ENCODE measurements at regions not wholly inside any gene's neighbourhood (a gene's known extent, or its start where the extent isn't known, plus 50 kb on each side); places are given as distances from the start of the nearest gene placed in this dataset.

GRCh38 chr2:12877761-12878160 is 161.0 kb downstream of the TRIB2 start:
- TF ChIP-seq, protein P1, sequence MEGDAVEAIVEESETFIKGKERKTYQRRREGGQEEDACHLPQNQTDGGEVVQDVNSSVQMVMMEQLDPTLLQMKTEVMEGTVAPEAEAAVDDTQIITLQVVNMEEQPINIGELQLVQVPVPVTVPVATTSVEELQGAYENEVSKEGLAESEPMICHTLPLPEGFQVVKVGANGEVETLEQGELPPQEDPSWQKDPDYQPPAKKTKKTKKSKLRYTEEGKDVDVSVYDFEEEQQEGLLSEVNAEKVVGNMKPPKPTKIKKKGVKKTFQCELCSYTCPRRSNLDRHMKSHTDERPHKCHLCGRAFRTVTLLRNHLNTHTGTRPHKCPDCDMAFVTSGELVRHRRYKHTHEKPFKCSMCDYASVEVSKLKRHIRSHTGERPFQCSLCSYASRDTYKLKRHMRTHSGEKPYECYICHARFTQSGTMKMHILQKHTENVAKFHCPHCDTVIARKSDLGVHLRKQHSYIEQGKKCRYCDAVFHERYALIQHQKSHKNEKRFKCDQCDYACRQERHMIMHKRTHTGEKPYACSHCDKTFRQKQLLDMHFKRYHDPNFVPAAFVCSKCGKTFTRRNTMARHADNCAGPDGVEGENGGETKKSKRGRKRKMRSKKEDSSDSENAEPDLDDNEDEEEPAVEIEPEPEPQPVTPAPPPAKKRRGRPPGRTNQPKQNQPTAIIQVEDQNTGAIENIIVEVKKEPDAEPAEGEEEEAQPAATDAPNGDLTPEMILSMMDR (conservative IDR thresholded peaks at IDR 0.05; ENCODE audit: low read depth): no peak

GRCh38 chr2:12879649-12880048 is 162.9 kb downstream of the TRIB2 start:
- H3K27ac ChIP-seq: no peak overlapping the region
- no peak for DNase-seq (ENCODE audit: low spot score)
- TF ChIP-seq, protein P1 (conservative IDR thresholded peaks at IDR 0.05; ENCODE audit: low read depth): no peak
- ChIA-PET CTCF (no interaction called here), POLR2A (ENCODE audit: low non-redundant PET) (no interaction called here)

More at GRCh38 chr2:12877761-12878160, 161.0 kb downstream of the TRIB2 start:
- no peak overlapping the region for H3K27ac ChIP-seq
- ChIA-PET CTCF (no interaction called here), POLR2A (ENCODE audit: low non-redundant PET) (no interaction called here)
- no peak for DNase-seq (ENCODE audit: low spot score)

GRCh38 chr2:12881952-12882351 is 165.2 kb downstream of the TRIB2 start:
- ChIA-PET CTCF (no interaction called here), POLR2A (ENCODE audit: low non-redundant PET) (no interaction called here)
- TF ChIP-seq, protein P1 (conservative IDR thresholded peaks at IDR 0.05; ENCODE audit: low read depth): no peak
- DNase-seq (ENCODE audit: low spot score): no peak
- H3K27ac ChIP-seq: no peak overlapping the region

DNA sequence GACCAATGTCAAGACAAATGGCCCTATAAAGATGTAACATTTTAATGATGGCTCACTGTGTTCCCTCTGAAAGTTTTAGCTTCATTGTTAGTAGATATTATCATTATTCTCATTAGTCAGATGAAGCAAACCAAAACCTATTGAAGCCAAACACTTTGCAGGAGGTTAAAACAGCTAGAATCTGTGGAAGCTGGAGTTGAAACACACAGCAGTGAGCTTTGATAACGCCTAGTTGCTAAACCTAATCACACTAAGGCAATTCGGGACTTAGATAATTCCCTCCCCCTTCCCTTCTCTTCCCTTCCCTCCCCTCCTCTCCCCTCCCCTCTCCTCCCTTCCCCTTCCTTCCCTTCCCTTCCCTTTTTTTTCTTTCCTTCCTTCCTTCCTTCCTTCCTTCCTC is 165.7 kb downstream of the TRIB2 start:
- no peak overlapping the region for H3K27ac ChIP-seq
- DNase-seq (ENCODE audit: low spot score): no peak
- TF ChIP-seq, protein P1 (conservative IDR thresholded peaks at IDR 0.05; ENCODE audit: low read depth): no peak

GRCh38 chr2:12883906-12884305 is 167.2 kb downstream of the TRIB2 start:
- H3K27ac ChIP-seq: no peak overlapping the region
- no peak for DNase-seq (ENCODE audit: low spot score)
- TF ChIP-seq, protein P1 (conservative IDR thresholded peaks at IDR 0.05; ENCODE audit: low read depth): no peak
- ChIA-PET POLR2A (ENCODE audit: low non-redundant PET) (no interaction called here), CTCF (no interaction called here)

More for the DNA sequence above, 165.7 kb downstream of the TRIB2 start:
- ChIA-PET POLR2A (ENCODE audit: low non-redundant PET) (no interaction called here), CTCF (no interaction called here)

DNA sequence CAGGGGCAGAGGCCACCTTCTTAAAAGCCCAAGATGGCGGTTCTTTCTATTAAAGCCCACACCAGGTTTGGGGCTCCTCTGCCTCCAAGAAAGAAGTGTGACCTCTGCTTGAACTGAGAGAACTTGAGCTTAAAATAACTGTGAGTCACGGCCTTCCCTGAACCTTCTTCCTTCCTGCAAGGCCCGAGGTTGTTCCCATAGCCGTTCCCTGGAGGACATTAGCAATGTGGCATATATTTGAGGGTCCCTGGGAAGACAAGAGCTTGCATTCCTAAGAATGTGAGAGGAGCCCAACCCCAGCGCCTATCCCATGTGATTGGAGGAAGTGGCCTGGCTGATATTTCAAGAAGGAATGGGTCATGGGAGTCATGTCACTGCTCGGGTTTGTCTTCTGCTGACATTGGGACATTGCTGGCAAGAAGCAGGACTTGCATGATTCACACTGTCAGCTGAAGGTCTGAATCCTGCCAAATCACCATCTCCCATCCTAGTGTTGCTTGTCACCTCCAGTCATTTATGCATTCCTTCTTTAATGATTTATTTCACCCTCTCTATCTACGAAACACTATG is 168.1 kb downstream of the TRIB2 start:
- no peak overlapping the region for H3K27ac ChIP-seq
- ChIA-PET POLR2A (ENCODE audit: low non-redundant PET) (no interaction called here), CTCF (no interaction called here)
- TF ChIP-seq, protein P1 (conservative IDR thresholded peaks at IDR 0.05; ENCODE audit: low read depth): no peak
- DNase-seq (ENCODE audit: low spot score): peak; percentile 16

All from RWPE1 (cell line).